ENCODE measurements at regions not wholly inside any gene's neighbourhood (a gene's known extent, or its start where the extent isn't known, plus 50 kb on each side); places are given as distances from the start of the nearest gene placed in this dataset.

DNA sequence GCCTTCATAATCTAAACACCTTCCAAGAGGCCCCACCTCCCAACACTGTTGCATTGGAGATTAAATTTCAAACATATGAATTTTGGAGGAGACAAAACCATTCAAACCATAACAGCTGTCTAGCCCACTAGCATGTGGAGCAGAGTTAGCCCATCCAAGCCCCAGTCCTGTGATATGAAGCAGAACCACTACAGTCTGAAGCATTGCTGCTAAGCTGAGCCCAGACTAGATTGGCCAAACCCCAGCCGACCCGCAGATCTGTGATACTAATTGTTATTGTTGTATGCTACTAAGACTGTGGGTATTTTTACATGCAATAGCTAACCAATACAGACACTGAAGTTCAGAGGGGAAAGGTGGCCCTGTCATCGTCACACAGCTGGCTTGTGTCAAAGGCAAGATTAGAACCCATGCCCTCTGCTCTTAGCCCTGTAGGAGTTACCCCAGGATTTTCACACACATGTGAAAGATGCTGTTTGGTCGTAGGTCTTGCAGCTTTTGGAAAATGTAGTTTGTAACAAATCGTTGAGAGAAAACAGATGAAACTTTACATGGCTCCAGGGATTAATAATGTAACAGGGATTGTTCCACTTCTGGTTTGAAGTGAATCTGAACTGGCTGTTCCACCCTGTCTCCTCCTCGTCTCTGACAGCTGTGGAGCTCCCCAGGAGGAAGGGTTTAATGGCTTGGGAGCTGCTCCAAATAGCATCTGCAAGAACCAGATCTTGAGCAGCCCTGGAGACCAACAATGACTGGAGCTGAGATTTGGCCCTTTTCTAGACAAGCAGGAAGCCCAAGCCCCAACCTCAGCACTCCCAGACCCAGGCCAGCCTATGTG is 517.5 kb downstream of the MID1IP1 start:
- no peak for DNase-seq (ENCODE audit: low spot score)
- Histone ChIP-seq H3K9ac (ENCODE audit: low read depth in 1 of 2, low read length in 2 of 2) (no peak overlapping the region), H3K36me3 (ENCODE audit: control insufficient read depth in 4 of 4, insufficient read depth in 3 of 4, low read depth in 1 of 4, low read length in 3 of 4) (no peaks in the 10 kb centered on the region), H3K9me3 (ENCODE audit: control insufficient read depth in 4 of 4, low read length in 3 of 4) (peaks cover 0 to 2% (median 0%) of the 10 kb centered on the region in 4 donors), H3K27me3 (ENCODE audit: control insufficient read depth in 4 of 4, insufficient read depth in 4 of 4, low read length in 3 of 4) (no peaks in the 10 kb centered on the region), H3K4me3 (ENCODE audit: low read depth in 1 of 3, low read length in 3 of 3) (no peak overlapping the region), H3K27ac (ENCODE audit: low read depth in 1 of 2, low read length in 2 of 2) (no peak overlapping the region), H3K4me1 (ENCODE audit: control insufficient read depth in 4 of 4, insufficient read depth in 4 of 4, low read length in 3 of 4) (no peaks in the 10 kb centered on the region)
- TF ChIP-seq HNF4G (IDR thresholded peaks at IDR 0.05) (no peak), FOXA1 (IDR thresholded peaks at IDR 0.05) (no peak), NR2F2 (IDR thresholded peaks at IDR 0.05) (peak; percentile 62), MAX (IDR thresholded peaks at IDR 0.05) (no peak), RXRA (IDR thresholded peaks at IDR 0.05) (no peak), ATF3 (IDR thresholded peaks at IDR 0.05) (no peak)
- WGBS, result 85% methylated on average over 6 of the region's 6 CpGs

GRCh38 chrX:39320165-39320564 is 518.9 kb downstream of the MID1IP1 start:
- Histone ChIP-seq H3K36me3 (ENCODE audit: control insufficient read depth in 4 of 4, insufficient read depth in 3 of 4, low read depth in 1 of 4, low read length in 3 of 4) (no peaks in the 10 kb centered on the region), H3K9me3 (ENCODE audit: control insufficient read depth in 4 of 4, low read length in 3 of 4) (peaks cover 0 to 2% (median 0%) of the 10 kb centered on the region in 4 donors), H3K9ac (ENCODE audit: low read depth in 1 of 2, low read length in 2 of 2) (no peak overlapping the region), H3K4me1 (ENCODE audit: control insufficient read depth in 4 of 4, insufficient read depth in 4 of 4, low read length in 3 of 4) (no peaks in the 10 kb centered on the region), H3K27ac (ENCODE audit: low read depth in 1 of 2, low read length in 2 of 2) (no peak overlapping the region), H3K4me3 (ENCODE audit: low read depth in 1 of 3, low read length in 3 of 3) (no peak overlapping the region), H3K27me3 (ENCODE audit: control insufficient read depth in 4 of 4, insufficient read depth in 4 of 4, low read length in 3 of 4) (no peaks in the 10 kb centered on the region)
- no peak for TF ChIP-seq FOXA2 (IDR thresholded peaks at IDR 0.05)
- TF ChIP-seq, protein P1, sequence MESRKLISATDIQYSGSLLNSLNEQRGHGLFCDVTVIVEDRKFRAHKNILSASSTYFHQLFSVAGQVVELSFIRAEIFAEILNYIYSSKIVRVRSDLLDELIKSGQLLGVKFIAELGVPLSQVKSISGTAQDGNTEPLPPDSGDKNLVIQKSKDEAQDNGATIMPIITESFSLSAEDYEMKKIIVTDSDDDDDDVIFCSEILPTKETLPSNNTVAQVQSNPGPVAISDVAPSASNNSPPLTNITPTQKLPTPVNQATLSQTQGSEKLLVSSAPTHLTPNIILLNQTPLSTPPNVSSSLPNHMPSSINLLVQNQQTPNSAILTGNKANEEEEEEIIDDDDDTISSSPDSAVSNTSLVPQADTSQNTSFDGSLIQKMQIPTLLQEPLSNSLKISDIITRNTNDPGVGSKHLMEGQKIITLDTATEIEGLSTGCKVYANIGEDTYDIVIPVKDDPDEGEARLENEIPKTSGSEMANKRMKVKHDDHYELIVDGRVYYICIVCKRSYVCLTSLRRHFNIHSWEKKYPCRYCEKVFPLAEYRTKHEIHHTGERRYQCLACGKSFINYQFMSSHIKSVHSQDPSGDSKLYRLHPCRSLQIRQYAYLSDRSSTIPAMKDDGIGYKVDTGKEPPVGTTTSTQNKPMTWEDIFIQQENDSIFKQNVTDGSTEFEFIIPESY (IDR thresholded peaks at IDR 0.05), result no peak
- no peak for TF ChIP-seq EGR1 (IDR thresholded peaks at IDR 0.05; ENCODE audit: low read depth in 2 of 2)
- TF ChIP-seq YY1 (IDR thresholded peaks at IDR 0.05), result no peak
- no peak for TF ChIP-seq TAF1 (conservative IDR thresholded peaks at IDR 0.05)
- 100% methylated on average over 1 of the region's 1 CpG for WGBS
- no peak for DNase-seq (ENCODE audit: low spot score)

DNA sequence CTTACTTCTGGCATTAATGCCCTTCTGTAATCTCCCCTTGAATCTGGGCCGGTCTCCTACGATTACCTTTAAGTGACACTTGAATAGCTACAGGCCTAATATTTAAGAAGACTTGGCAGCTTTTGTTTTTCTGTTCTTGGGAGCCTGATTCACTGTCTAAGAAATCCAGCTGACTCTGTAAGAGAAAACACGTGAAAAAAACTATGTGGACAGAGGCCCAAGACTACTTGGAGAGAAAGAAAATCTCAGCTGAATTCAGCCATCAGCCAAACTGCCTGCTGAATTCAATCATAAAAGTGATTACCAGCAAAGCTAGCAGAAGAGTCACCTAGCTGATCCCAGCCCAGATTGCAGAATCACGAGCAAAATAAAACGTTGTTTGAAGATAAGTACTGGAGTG is 521.2 kb downstream of the MID1IP1 start:
- H3K27ac ChIP-seq (ENCODE audit: low read depth in 1 of 2, low read length in 2 of 2), result no peak overlapping the region

More for the DNA sequence above, 521.2 kb downstream of the MID1IP1 start:
- TF ChIP-seq YY1 (IDR thresholded peaks at IDR 0.05), result no peak
- TF ChIP-seq, protein P1 (IDR thresholded peaks at IDR 0.05), result no peak
- no peak for TF ChIP-seq FOXA2 (IDR thresholded peaks at IDR 0.05)
- TF ChIP-seq FOXA1 (IDR thresholded peaks at IDR 0.05), result no peak
- no peak for TF ChIP-seq TAF1 (conservative IDR thresholded peaks at IDR 0.05)
- TF ChIP-seq SP1 (IDR thresholded peaks at IDR 0.05), result no peak
- no peak for TF ChIP-seq HNF4G (IDR thresholded peaks at IDR 0.05)
- TF ChIP-seq HNF4A (conservative IDR thresholded peaks at IDR 0.05), result no peak
- TF ChIP-seq REST (IDR thresholded peaks at IDR 0.05), result no peak
- no peak for TF ChIP-seq RAD21 (IDR thresholded peaks at IDR 0.05)
- TF ChIP-seq RXRA (IDR thresholded peaks at IDR 0.05), result no peak
- no peak for TF ChIP-seq EGR1 (IDR thresholded peaks at IDR 0.05; ENCODE audit: low read depth in 2 of 2)
- TF ChIP-seq, protein P2, sequence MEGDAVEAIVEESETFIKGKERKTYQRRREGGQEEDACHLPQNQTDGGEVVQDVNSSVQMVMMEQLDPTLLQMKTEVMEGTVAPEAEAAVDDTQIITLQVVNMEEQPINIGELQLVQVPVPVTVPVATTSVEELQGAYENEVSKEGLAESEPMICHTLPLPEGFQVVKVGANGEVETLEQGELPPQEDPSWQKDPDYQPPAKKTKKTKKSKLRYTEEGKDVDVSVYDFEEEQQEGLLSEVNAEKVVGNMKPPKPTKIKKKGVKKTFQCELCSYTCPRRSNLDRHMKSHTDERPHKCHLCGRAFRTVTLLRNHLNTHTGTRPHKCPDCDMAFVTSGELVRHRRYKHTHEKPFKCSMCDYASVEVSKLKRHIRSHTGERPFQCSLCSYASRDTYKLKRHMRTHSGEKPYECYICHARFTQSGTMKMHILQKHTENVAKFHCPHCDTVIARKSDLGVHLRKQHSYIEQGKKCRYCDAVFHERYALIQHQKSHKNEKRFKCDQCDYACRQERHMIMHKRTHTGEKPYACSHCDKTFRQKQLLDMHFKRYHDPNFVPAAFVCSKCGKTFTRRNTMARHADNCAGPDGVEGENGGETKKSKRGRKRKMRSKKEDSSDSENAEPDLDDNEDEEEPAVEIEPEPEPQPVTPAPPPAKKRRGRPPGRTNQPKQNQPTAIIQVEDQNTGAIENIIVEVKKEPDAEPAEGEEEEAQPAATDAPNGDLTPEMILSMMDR (IDR thresholded peaks at IDR 0.05; ENCODE audit: low read depth, low read length, missing input control), result no peak
- no peak for TF ChIP-seq GABPA (IDR thresholded peaks at IDR 0.05 in 1 of 2, conservative IDR thresholded peaks at IDR 0.05 in 1 of 2)
- WGBS, result 90% methylated on average over 5 of the region's 5 CpGs
- Histone ChIP-seq H3K9me3 (ENCODE audit: control insufficient read depth in 4 of 4, low read length in 3 of 4) (no peaks in the 10 kb centered on the region), H3K4me3 (ENCODE audit: low read depth in 1 of 3, low read length in 3 of 3) (no peak overlapping the region), H3K36me3 (ENCODE audit: control insufficient read depth in 4 of 4, insufficient read depth in 3 of 4, low read depth in 1 of 4, low read length in 3 of 4) (no peaks in the 10 kb centered on the region), H3K4me1 (ENCODE audit: control insufficient read depth in 4 of 4, insufficient read depth in 4 of 4, low read length in 3 of 4) (no peaks in the 10 kb centered on the region), H3K27me3 (ENCODE audit: control insufficient read depth in 4 of 4, insufficient read depth in 4 of 4, low read length in 3 of 4) (peaks cover 0 to 2% (median 0%) of the 10 kb centered on the region in 4 donors), H3K9ac (ENCODE audit: low read depth in 1 of 2, low read length in 2 of 2) (no peak overlapping the region)
- DNase-seq (ENCODE audit: low spot score), result no peak
